Fibroblast of skin of back (primary cell): ENCODE measurements at regions not wholly inside any gene's neighbourhood (a gene's known extent, or its start where the extent isn't known, plus 50 kb on each side); places are given as distances from the start of the nearest gene placed in this dataset.
"Not testable (repeated sequence)": the region's sequence is repeated elsewhere in the genome, so short reads cannot be mapped to it uniquely, and the experiment has no call there.

Experiments
- DNase-seq: peaks from one replicate; pipeline ENCODE4 v3.0.0-alpha.2; 2013

DNA sequence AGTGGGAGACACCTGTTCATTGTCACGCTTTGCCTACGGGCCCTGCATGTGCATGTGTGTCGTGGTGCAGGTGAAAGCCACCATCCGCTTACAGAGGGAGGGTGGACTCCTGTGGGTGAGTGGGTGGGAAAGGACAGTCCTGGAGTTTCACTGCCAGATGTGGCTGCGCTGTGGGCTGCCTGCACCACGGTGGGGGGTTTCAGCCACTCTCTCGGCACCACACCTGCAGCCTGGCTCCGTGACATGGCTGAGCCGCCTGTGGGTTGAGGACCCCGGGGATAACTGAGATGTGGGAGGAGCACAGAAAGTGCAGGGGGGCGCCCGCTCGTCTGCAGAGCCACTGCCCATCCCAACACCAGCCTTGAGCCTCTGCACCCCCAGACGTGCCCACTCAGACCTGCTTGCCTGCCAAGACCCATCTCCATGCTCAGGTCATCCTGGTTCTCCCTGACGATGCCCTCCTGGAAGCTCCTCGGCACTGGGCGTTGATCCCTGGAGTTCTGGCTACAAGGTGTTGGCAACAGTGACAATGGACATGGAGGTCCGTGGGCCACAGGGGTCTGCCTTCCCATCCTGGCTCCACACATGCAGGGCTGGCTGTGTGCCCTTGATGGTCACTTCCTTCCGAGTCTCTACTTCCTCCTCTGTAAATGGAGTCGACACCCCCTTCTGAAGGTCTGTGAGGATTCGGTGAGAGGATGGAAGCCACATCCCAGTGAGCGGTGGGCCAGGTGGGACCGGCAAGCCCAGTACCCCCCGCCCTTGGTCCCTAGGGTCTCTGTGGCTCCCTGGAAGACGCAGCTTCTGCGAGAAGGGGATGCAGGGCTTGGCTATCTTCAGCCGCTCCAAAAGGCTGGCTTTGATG lies 1007.0 kb downstream of the BRD1 start:
- no peak for DNase-seq

DNA sequence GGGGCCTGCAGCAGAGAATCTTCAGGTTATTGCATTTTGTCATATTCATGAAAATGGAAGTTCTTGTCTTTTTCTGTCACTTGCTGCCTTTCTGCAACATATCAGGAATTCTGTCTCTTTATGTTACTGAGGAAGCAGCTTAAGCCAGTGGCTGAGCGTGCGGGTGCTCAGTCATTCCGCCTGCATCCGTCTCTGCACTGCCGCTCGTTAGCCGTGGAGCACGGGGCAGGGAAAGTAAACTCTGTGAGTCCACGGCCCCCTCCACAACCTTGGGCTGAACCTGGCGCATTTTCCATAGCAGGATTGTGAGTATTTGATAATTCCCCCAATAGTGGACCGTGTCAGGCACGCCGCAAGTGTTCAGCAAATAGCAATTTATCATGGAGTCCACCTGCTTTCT lies 1007.7 kb downstream of the BRD1 start:
- no peak for DNase-seq

DNA sequence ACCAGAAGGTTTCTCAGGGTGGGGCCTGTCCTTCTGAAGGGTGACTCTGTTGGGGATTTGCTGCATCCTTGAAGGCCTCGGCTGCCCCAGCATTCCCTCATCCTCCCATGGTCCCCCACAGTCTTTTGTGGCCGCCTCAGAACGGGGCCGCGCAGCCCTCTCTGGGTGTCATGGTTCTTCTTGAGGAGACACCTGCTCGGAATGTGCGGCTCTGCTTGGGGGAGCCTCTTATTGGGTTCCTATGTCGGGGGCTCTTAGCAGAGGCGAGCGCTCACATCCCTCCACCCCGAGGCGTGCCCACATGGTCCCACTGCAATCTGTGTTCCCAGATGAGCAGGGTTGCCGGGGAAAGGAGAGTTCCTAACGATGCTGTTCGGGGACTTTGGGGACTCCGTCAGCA lies 1008.4 kb downstream of the BRD1 start:
- DNase-seq = no peak

GRCh38 chr22:48817491-48817890 lies 1010.2 kb downstream of the BRD1 start:
- DNase-seq = not testable (repeated sequence)

- no peak for DNase-seq
Observed at GRCh38 chr22:48811885-48812284, 1015.8 kb downstream of the BRD1 start.

GRCh38 chr22:48808038-48808960 lies 1019.4 kb downstream of the BRD1 start:
- DNase-seq = no peak

DNA sequence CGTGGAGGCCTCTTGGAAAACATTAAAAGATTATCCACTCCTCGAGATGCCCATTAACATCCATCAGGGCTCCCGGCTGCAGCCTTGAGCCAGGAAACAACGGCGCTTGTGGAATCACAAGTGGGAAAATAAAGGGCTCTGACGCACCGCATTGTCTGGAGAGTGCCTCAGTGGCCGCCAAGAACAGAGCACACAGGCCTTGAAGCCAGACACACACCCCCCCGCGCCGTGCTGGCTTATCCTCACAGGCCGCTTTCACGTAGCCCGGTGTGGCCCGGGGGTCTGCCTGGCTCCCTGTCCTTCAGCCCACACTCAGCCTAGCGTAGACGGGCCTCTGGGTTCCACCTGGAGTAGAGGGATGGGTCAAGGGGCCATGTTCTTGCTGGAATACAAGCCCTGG lies 1020.5 kb downstream of the BRD1 start:
- no peak for DNase-seq

- DNase-seq = no peak
Observed at GRCh38 chr22:48806227-48806781, 1021.4 kb downstream of the BRD1 start.

GRCh38 chr22:48805516-48805915 lies 1022.2 kb downstream of the BRD1 start:
- no peak for DNase-seq

DNA sequence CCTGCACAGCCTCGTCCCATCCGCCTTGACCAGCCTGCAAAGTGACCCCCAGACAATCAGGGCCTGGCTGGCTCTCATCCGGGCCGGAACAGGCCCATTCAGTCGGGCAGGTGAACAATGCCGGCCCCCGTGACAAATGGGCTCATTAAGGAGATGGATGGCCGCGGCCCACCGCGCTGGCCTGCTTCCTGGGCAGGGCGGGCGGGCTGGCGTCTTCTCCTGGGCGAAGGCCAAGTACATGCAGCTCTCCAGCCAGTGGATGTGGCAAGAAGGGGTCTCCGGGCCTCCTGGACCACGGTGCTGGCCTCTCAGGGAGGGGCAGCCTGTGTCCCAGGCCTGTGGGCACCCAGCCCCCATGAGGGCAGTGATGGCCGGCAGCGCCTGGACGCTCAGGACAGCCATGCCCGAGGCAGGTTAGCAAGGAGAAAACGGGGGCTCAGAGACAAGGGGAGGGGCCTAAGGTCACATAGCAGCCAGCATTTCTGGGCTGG lies 1022.8 kb downstream of the BRD1 start:
- DNase-seq = no peak

DNA sequence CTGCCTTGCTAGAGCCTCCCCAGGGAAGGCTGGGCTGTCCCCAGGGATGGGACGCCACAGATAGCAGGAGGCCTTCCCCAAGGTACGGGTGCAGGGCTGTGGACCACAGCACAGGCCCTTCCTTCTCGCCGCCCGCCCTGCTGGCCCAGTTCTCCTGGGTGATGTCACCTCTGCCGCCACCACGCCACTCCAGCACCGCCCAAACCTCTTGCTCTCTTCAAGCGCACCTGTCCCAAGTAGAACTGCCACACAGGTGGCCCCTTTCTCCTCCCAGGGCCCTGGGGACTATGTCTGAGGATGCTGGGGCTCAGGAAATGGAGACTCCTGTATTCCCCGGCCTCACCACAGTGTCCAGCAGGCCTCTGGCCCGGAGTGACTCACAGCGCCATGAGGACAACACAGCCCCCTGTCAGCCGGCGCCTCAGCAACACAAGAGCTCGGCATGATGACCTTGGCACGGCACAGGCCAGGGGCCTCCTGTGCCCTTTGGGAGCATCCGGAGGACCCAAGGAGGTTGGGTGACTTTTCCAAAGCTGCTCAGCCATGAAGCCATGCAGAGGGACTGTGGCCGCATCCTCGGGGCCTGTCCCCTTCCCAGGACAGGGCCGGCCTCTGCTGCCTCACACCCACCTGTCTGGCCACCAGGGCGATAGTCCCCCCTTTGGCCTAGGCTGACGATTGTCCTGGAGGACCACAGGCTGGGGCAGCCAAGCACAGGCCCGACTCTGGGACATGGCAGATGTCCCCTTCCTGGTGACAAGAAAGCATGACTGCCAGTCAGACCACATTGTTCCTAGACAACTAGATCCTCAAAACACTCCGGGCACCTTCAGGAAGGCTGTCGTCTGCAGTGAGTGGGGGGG lies 1023.5 kb downstream of the BRD1 start:
- no peak for DNase-seq

GRCh38 chr22:48803171-48803947 lies 1024.3 kb downstream of the BRD1 start:
- no peak for DNase-seq

DNA sequence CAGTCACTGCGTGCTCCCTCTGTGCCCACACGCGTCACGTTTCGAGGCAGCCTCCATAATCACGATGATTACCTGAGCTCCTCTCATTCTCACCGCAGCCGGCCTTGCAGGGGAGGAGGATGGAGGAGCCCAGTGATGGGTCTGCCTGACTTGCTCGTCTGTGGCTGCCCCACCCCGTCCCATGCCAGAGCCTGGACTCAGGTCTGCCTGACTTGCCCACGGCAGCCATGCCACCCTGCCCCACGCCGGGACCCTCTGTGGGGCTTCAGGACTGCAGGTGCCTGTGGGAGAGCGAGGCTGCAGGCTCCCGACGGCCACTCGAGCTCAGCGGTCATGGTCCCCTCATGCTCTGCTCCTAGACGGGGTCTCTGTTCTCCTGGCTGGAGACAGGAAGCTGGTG lies 1025.1 kb downstream of the BRD1 start:
- DNase-seq = no peak

- DNase-seq = no peak
Observed at GRCh38 chr22:48800886-48801607, 1026.6 kb downstream of the BRD1 start.

- no peak for DNase-seq
Observed at GRCh38 chr22:48800036-48800885, 1027.4 kb downstream of the BRD1 start.

- no peak for DNase-seq
Observed at GRCh38 chr22:48799227-48799970, 1028.3 kb downstream of the BRD1 start.

DNA sequence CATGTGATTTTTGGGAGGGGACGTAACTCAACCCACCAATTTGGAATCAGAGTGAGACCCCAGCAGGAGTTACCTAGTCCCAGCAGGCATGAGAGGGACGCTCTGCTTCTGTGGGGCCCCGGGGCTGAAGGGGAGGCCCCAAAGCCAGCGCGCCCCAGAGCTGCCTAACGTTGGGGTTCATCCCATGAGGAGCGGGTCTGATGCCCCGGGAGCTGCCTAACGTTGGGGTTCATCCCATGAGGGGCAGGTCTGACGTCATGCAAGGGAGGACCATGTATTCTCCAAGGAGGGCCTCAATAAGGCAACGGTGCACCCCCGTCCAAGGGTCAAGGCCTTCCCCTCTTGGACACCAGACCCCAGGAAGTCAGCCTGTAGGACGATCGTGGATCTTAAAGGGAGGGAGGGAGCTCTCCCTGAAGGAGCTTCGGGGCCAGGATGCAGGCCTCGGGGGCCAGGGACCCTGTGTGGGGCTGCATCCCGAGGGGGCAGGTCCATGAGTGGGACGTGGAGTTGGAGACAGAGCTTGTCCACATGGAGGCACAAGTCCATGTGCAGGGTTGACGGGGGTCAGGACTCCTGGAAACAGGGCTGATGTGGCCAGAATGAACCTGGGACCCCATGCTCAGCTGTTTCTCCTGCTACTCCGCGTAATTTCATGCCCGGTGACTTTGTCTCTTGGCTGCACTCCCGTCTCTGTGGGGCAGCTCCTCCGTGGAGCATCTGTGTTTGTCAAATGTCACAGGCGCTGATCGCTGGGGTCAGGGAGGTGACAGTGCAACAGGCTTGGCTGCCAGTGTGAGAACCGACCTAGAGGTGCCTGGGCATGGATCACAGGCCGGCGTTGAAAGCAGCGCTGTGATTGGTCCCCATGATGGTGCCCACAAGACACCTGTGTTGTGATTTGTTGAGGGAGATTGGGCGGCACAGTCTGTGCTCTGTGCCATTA lies 1029.1 kb downstream of the BRD1 start:
- no peak for DNase-seq

GRCh38 chr22:48797731-48798130 lies 1029.9 kb downstream of the BRD1 start:
- no peak for DNase-seq
